WTC11 (cell line): ENCODE measurements at regions not wholly inside any gene's neighbourhood (a gene's known extent, or its start where the extent isn't known, plus 50 kb on each side); places are given as distances from the start of the nearest gene placed in this dataset.

ENCODE experiments used
- ATAC-seq: fragments of 200-7000 bp; cut with Tn5 transposase; 2 replicates; pipeline ENCODE4 v1.10.0; 2021; ENCODE audit warnings: mild to moderate bottlenecking, moderate library complexity
- CTCF ChIA-PET: fragments of 300-600 bp; sonication (Branson Sonifier 250); formaldehyde crosslinking; loops from one replicate; lab custom pipeline; 2021; ENCODE audit warnings: antibody characterized with exemption; lab: Charles Lee
- POLR2A ChIA-PET: fragments of 350-600 bp; sonication (Branson Sonifier 250); formaldehyde crosslinking; loops from one replicate; lab custom pipeline; 2021; ENCODE audit warnings: antibody characterized with exemption; lab: Charles Lee
- DNase-seq: peaks from one replicate; pipeline ENCODE4 v3.0.0; 2021; ENCODE audit warnings: low spot score
- H3K27ac Mint-ChIP-seq: 2 replicates; pipeline ENCODE4 v1.8.0; 2021; ENCODE audit warnings: mixed read lengths
- H3K27me3 Mint-ChIP-seq: 2 replicates; pipeline ENCODE4 v1.8.0; 2021; ENCODE audit warnings: low read depth, mild to moderate bottlenecking, moderate library complexity, mixed read lengths
- H3K36me3 Mint-ChIP-seq: 2 replicates; pipeline ENCODE4 v1.8.0; 2021; ENCODE audit warnings: mixed read lengths
- H3K4me1 Mint-ChIP-seq: 2 replicates; pipeline ENCODE4 v1.8.0; 2022; ENCODE audit warnings: mixed read lengths
- H3K4me3 Mint-ChIP-seq: 2 replicates; pipeline ENCODE4 v1.8.0; 2021; ENCODE audit warnings: mild to moderate bottlenecking, moderate library complexity, mixed read lengths
- H3K9me3 Mint-ChIP-seq: 2 replicates; pipeline ENCODE4 v1.8.0; 2021; ENCODE audit warnings: mixed read lengths
- CBFB ChIP-seq: sonication (generic); formaldehyde crosslinking; IDR thresholded peaks from 2 replicates; pipeline ENCODE4 v1.8.1; 2022; ENCODE audit warnings: mild to moderate bottlenecking, low read depth, missing genetic modification reagents
- CREB1 ChIP-seq: sonication (generic); formaldehyde crosslinking; IDR thresholded peaks from 2 replicates; pipeline ENCODE4 v1.8.0; 2023; ENCODE audit warnings: mild to moderate bottlenecking, missing genetic modification reagents
- CREM ChIP-seq: sonication (generic); formaldehyde crosslinking; IDR thresholded peaks from 2 replicates; pipeline ENCODE4 v1.8.1; 2022; ENCODE audit warnings: mild to moderate bottlenecking, missing genetic modification reagents, moderate library complexity
- FOXJ3 ChIP-seq: sonication (generic); formaldehyde crosslinking; IDR thresholded peaks from 2 replicates; pipeline ENCODE4 v1.9.0; 2021; ENCODE audit warnings: missing genetic modification reagents, mild to moderate bottlenecking, borderline replicate concordance
- HMGA2 ChIP-seq: fragments of 250-450 bp; sonication (Bioruptor Pico); IDR thresholded peaks from 2 replicates; pipeline ENCODE4 v1.4.0; 2021; ENCODE audit warnings: mild to moderate bottlenecking, moderate library complexity
- JAZF1 ChIP-seq: fragments of 250-450 bp; sonication (Bioruptor Pico); IDR thresholded peaks from 2 replicates; pipeline ENCODE4 v1.9.0; 2021; ENCODE audit warnings: moderate library complexity, mild to moderate bottlenecking, inconsistent platforms
- MYBL2 ChIP-seq: sonication (generic); formaldehyde crosslinking; IDR thresholded peaks from 2 replicates; pipeline ENCODE4 v1.8.1; 2023; ENCODE audit warnings: mild to moderate bottlenecking, moderate library complexity, missing genetic modification reagents
- NR3C1 ChIP-seq: sonication (generic); formaldehyde crosslinking; conservative IDR thresholded peaks from 2 replicates; pipeline ENCODE4 v1.8.1; 2023; ENCODE audit warnings: low read depth, mild to moderate bottlenecking, missing genetic modification reagents
- PRRX2 ChIP-seq: fragments of 250-450 bp; sonication (Bioruptor Pico); IDR thresholded peaks from 2 replicates; pipeline ENCODE4 v1.8.0; 2021; ENCODE audit warnings: mild to moderate bottlenecking
- SMAD4 ChIP-seq: sonication (generic); formaldehyde crosslinking; IDR thresholded peaks from 2 replicates; pipeline ENCODE4 v1.8.0; 2022; ENCODE audit warnings: mild to moderate bottlenecking, missing genetic modification reagents
- SOX15 ChIP-seq: fragments of 250-450 bp; sonication (Bioruptor Pico); IDR thresholded peaks from 2 replicates; pipeline ENCODE4 v1.9.0; 2021; ENCODE audit warnings: mild to moderate bottlenecking
- TEAD1 ChIP-seq: sonication (generic); formaldehyde crosslinking; IDR thresholded peaks from 2 replicates; pipeline ENCODE4 v1.8.0; 2022; ENCODE audit warnings: mild to moderate bottlenecking, missing genetic modification reagents
- ZNF121 ChIP-seq: sonication (generic); formaldehyde crosslinking; IDR thresholded peaks from 2 replicates; pipeline ENCODE4 v1.8.0; 2023; ENCODE audit warnings: missing genetic modification reagents
- TF ChIP-seq, protein P1 (sequence below): fragments of 250-450 bp; sonication (Bioruptor Pico); conservative IDR thresholded peaks from 2 replicates; pipeline ENCODE4 v1.9.0; 2021; ENCODE audit warnings: mild to moderate bottlenecking
- TF ChIP-seq, protein P2 (sequence below): sonication (generic); formaldehyde crosslinking; IDR thresholded peaks from 2 replicates; pipeline ENCODE4 v1.8.0; 2023; ENCODE audit warnings: missing genetic modification reagents
- TF ChIP-seq, protein P3 (sequence below): sonication (generic); formaldehyde crosslinking; IDR thresholded peaks from 2 replicates; pipeline ENCODE4 v1.8.1; 2023; ENCODE audit warnings: mild to moderate bottlenecking, missing genetic modification reagents
- TF ChIP-seq, protein P4 (sequence below): fragments of 250-450 bp; sonication (Bioruptor Pico); IDR thresholded peaks from 2 replicates; pipeline ENCODE4 v1.9.0; 2021; ENCODE audit warnings: mild to moderate bottlenecking
- TF ChIP-seq, protein P5 (sequence below): sonication (generic); formaldehyde crosslinking; IDR thresholded peaks from 2 replicates; pipeline ENCODE4 v1.8.1; 2022; ENCODE audit warnings: mild to moderate bottlenecking, missing genetic modification reagents, moderate library complexity, borderline replicate concordance
- TF ChIP-seq, protein P6 (sequence below): sonication (generic); formaldehyde crosslinking; conservative IDR thresholded peaks from 2 replicates; pipeline ENCODE4 v1.8.1; 2022; ENCODE audit warnings: mild to moderate bottlenecking, missing genetic modification reagents

DNA sequence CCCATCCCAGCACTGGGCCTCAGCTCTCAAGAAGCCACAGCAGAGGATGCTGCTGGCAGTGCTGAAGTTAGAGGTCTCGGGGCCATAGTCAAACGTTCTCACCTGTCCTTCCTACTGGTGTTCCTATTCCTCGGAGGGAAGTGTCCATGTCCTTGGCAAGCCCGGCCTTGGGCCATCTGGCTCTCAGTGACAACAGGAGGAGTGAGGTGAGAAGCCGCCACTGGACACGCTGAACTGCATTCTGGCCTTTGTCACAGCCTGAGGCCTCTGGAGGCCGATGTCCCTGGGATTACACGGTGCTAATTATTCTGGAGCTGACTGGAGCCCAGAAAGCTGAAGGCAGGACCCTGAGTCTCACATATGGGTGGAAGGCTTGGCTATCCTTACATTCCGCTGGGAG lies 92.5 kb downstream of the OLFM1 start:
- no peak overlapping the region for H3K27ac Mint-ChIP-seq
- TF ChIP-seq CREM (CRISPR knock-in tag): no peak
- no peak for TF ChIP-seq FOXJ3
- TF ChIP-seq, protein P1, sequence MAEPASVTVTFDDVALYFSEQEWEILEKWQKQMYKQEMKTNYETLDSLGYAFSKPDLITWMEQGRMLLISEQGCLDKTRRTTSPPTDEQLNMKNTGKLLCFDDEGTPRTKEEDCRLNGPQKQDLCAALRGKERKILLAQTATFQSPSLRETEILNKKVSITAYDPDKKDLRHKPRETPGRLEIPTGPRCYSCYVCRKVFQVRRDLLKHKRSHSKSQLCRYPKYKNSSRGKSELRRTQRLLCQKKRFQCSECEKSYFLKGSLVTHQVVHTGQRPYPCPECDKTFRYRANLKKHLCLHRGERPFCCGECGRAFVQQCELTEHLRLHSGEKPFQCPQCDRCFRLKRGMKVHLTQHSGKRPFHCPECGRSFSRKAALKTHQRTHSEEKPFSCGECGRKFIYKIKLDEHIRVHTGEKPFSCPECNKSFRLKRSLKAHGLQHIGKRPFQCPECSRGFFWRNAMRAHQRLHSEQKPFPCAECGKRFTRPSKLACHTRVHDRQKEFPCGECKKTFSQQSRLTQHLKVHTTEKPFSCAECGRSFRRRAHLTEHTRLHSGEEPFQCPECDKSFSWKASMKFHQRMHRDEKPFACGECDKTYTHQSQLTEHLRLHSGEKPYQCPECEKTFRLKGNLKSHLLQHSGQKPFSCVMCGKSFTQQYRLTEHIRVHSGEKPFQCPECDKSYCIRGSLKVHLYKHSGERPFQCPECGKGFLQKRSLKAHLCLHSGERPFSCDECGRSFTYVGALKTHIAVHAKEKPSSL (CRISPR knock-in tag): no peak
- no peak for TF ChIP-seq MYBL2 (CRISPR knock-in tag)
- TF ChIP-seq, protein P2, sequence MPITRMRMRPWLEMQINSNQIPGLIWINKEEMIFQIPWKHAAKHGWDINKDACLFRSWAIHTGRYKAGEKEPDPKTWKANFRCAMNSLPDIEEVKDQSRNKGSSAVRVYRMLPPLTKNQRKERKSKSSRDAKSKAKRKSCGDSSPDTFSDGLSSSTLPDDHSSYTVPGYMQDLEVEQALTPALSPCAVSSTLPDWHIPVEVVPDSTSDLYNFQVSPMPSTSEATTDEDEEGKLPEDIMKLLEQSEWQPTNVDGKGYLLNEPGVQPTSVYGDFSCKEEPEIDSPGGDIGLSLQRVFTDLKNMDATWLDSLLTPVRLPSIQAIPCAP (CRISPR knock-in tag): no peak
- TF ChIP-seq NR3C1: no peak
- TF ChIP-seq, protein P3, sequence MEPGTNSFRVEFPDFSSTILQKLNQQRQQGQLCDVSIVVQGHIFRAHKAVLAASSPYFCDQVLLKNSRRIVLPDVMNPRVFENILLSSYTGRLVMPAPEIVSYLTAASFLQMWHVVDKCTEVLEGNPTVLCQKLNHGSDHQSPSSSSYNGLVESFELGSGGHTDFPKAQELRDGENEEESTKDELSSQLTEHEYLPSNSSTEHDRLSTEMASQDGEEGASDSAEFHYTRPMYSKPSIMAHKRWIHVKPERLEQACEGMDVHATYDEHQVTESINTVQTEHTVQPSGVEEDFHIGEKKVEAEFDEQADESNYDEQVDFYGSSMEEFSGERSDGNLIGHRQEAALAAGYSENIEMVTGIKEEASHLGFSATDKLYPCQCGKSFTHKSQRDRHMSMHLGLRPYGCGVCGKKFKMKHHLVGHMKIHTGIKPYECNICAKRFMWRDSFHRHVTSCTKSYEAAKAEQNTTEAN (CRISPR knock-in tag): no peak
- TF ChIP-seq HMGA2 (CRISPR knock-in tag): no peak
- no peak for TF ChIP-seq CBFB
- TF ChIP-seq SMAD4 (CRISPR knock-in tag): no peak
- TF ChIP-seq, all 79 proteins: peak for 0
- H3K4me1 Mint-ChIP-seq: no peaks in the 10 kb centered on the region
- CTCF ChIA-PET: no interaction called here
- no peak overlapping the region for H3K4me3 Mint-ChIP-seq
- H3K9me3 Mint-ChIP-seq: no peaks in the 10 kb centered on the region
- ATAC-seq: no peak
- no peaks in the 10 kb centered on the region for H3K36me3 Mint-ChIP-seq
- POLR2A ChIA-PET: no interaction called here
- no peak for DNase-seq
- peaks cover 3% of the 10 kb centered on the region; the same call in 1 of the 2 replicates for H3K27me3 Mint-ChIP-seq

DNA sequence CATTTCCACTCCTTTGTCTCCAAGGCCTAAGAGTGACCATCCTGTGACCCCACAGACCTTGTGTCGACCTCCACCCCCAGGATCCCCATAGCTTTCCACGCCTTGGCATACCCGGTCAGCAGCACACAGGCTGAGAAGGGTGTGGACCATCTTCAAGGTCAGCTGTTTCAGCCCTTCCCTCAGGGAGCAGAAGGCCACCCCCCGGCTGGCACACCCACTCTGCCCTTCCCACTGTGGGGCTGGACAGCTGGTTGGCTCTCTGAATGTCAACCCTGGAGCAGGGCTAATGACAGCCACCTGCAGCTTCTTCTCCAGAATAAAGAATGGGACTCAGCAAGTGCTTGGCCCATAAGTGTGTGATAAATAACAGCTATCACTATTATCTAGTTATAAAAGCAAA lies 93.1 kb downstream of the OLFM1 start:
- DNase-seq (no peak), ATAC-seq (no peak)
- Mint-ChIP-seq H3K4me3 (no peak overlapping the region), H3K36me3 (no peaks in the 10 kb centered on the region), H3K9me3 (no peaks in the 10 kb centered on the region), H3K27me3 (peaks cover 3% of the 10 kb centered on the region; the same call in 1 of the 2 replicates), H3K4me1 (no peaks in the 10 kb centered on the region), H3K27ac (no peak overlapping the region)
- TF ChIP-seq, protein P4, sequence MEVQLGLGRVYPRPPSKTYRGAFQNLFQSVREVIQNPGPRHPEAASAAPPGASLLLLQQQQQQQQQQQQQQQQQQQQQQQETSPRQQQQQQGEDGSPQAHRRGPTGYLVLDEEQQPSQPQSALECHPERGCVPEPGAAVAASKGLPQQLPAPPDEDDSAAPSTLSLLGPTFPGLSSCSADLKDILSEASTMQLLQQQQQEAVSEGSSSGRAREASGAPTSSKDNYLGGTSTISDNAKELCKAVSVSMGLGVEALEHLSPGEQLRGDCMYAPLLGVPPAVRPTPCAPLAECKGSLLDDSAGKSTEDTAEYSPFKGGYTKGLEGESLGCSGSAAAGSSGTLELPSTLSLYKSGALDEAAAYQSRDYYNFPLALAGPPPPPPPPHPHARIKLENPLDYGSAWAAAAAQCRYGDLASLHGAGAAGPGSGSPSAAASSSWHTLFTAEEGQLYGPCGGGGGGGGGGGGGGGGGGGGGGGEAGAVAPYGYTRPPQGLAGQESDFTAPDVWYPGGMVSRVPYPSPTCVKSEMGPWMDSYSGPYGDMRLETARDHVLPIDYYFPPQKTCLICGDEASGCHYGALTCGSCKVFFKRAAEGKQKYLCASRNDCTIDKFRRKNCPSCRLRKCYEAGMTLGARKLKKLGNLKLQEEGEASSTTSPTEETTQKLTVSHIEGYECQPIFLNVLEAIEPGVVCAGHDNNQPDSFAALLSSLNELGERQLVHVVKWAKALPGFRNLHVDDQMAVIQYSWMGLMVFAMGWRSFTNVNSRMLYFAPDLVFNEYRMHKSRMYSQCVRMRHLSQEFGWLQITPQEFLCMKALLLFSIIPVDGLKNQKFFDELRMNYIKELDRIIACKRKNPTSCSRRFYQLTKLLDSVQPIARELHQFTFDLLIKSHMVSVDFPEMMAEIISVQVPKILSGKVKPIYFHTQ (CRISPR knock-in tag): no peak
- TF ChIP-seq TEAD1 (CRISPR knock-in tag) (no peak), SOX15 (no peak), JAZF1 (CRISPR knock-in tag) (no peak), ZNF121 (CRISPR knock-in tag) (no peak), CREB1 (CRISPR knock-in tag) (no peak), PRRX2 (CRISPR knock-in tag) (no peak), MYBL2 (CRISPR knock-in tag) (no peak)
- TF ChIP-seq, protein P5, sequence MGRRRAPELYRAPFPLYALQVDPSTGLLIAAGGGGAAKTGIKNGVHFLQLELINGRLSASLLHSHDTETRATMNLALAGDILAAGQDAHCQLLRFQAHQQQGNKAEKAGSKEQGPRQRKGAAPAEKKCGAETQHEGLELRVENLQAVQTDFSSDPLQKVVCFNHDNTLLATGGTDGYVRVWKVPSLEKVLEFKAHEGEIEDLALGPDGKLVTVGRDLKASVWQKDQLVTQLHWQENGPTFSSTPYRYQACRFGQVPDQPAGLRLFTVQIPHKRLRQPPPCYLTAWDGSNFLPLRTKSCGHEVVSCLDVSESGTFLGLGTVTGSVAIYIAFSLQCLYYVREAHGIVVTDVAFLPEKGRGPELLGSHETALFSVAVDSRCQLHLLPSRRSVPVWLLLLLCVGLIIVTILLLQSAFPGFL (CRISPR knock-in tag): no peak
- TF ChIP-seq, protein P6, sequence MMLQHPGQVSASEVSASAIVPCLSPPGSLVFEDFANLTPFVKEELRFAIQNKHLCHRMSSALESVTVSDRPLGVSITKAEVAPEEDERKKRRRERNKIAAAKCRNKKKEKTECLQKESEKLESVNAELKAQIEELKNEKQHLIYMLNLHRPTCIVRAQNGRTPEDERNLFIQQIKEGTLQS (CRISPR knock-in tag): no peak
- POLR2A ChIA-PET: no interaction called here
- CTCF ChIA-PET: no interaction called here
